H1 (cell line): ENCODE measurements at regions not wholly inside any gene's neighbourhood (a gene's known extent, or its start where the extent isn't known, plus 50 kb on each side); places are given as distances from the start of the nearest gene placed in this dataset.

Experiments
- CTCF ChIA-PET: fragments of 300-600 bp; sonication (Branson Sonifier 250); formaldehyde crosslinking; loops from one replicate; lab custom pipeline; 2021; ENCODE audit not compliant: partially characterized antibody; lab: Charles Lee
- POLR2A ChIA-PET: fragments of 300-600 bp; sonication (Branson Sonifier 250); formaldehyde crosslinking; loops from one replicate; lab custom pipeline; 2021; ENCODE audit warnings: inconsistent platforms; ENCODE audit not compliant: partially characterized antibody; lab: Charles Lee
- DNase-seq, 2 experiments: peaks; one replicate each; pipeline versions ENCODE4 v3.0.0 to v3.0.0-alpha.2; 2010 to 2022; ENCODE audit warnings: low spot score in 2 of 2, low read depth in 1 of 2, mixed read lengths in 1 of 2
- FAIRE-seq: peaks from 2 replicates; lab custom pipeline; 2011; peaks lifted over from hg19 to GRCh38; lab: Jason Lieb, UNC
- H2AFZ ChIP-seq: 2 replicates; pipeline ENCODE4 v1.8.1; 2012; ENCODE audit warnings: low read length, inconsistent platforms
- H2AK5ac ChIP-seq: 2 replicates; pipeline ENCODE4 v1.6.1; 2013; ENCODE audit warnings: low read depth, low read length
- H2BK120ac ChIP-seq: replicated peaks from 2 replicates; pipeline ENCODE3; 2013; ENCODE audit warnings: low read depth, low read length, inconsistent platforms
- H2BK12ac ChIP-seq: 2 replicates; pipeline ENCODE4 v1.6.1; 2013; ENCODE audit warnings: low read depth, low read length
- H2BK15ac ChIP-seq: 2 replicates; pipeline ENCODE4 v1.6.1; 2013; ENCODE audit warnings: low read length
- H2BK20ac ChIP-seq: 2 replicates; pipeline ENCODE4 v1.6.1; 2013; ENCODE audit warnings: low read length
- H2BK5ac ChIP-seq: 2 replicates; pipeline ENCODE4 v1.6.1; 2013; ENCODE audit warnings: low read depth, low read length
- H3K14ac ChIP-seq: 2 replicates; pipeline ENCODE4 v1.6.1; 2013; ENCODE audit warnings: inconsistent platforms; ENCODE audit not compliant: insufficient read length
- H3K18ac ChIP-seq: 2 replicates; pipeline ENCODE4 v1.6.1; 2013; ENCODE audit warnings: low read length; ENCODE audit errors: extremely low read depth
- H3K23ac ChIP-seq: 2 replicates; pipeline ENCODE4 v1.6.1; 2013; ENCODE audit warnings: inconsistent platforms; ENCODE audit not compliant: insufficient read length
- H3K23me2 ChIP-seq: 2 replicates; pipeline ENCODE4 v1.6.1; 2013; ENCODE audit warnings: low read depth, low read length
- H3K27ac ChIP-seq: 2 replicates; pipeline ENCODE4 v1.6.1; 2011; ENCODE audit warnings: low read depth, low read length, inconsistent platforms
- H3K27me3 ChIP-seq, 4 experiments: replicated peaks in 1 of 4; 1 replicate in 1 of 4; 2 replicates in 3 of 4; pipeline versions ENCODE4 v1.6.1 to v1.8.1; 2011 to 2013; ENCODE audit warnings: low read length in 3 of 4, mild to moderate bottlenecking in 3 of 4, inconsistent platforms in 2 of 4, mixed read lengths in 2 of 4, moderate library complexity in 1 of 4; ENCODE audit not compliant: control insufficient read depth in 3 of 4, insufficient read depth in 3 of 4; ENCODE audit errors: extremely low read depth in 1 of 4
- H3K36me3 ChIP-seq, 4 experiments: 2 replicates each; pipeline versions ENCODE4 v1.6.1 to v1.8.1; 2011 to 2013; ENCODE audit warnings: mild to moderate bottlenecking in 4 of 4, low read length in 3 of 4, moderate library complexity in 2 of 4, control low read depth in 1 of 4, inconsistent platforms in 1 of 4; ENCODE audit not compliant: insufficient read depth in 4 of 4, control insufficient read depth in 2 of 4
- H3K4ac ChIP-seq: replicated peaks from 2 replicates; pipeline ENCODE3; 2013; ENCODE audit warnings: low read length, low read depth, mixed read lengths, inconsistent platforms; ENCODE audit not compliant: insufficient read length
- H3K4me1 ChIP-seq, 4 experiments: replicated peaks in 1 of 4; 1 replicate in 1 of 4; 2 replicates in 3 of 4; pipeline versions ENCODE4 v1.6.1 to v1.8.1; 2011 to 2013; ENCODE audit warnings: low read length in 3 of 4, inconsistent platforms in 2 of 4, mixed read lengths in 1 of 4; ENCODE audit not compliant: insufficient read depth in 4 of 4, control insufficient read depth in 3 of 4
- H3K4me2 ChIP-seq, 2 experiments: 2 replicates each; pipeline versions ENCODE4 v1.6.1 to v1.8.1; 2011 to 2013; ENCODE audit warnings: low read depth in 2 of 2, low read length in 2 of 2, control low read depth in 1 of 2, inconsistent platforms in 1 of 2, mild to moderate bottlenecking in 1 of 2; ENCODE audit not compliant: insufficient read depth in 1 of 2
- H3K4me3 ChIP-seq, 4 experiments: fragments of 200-600, 300-600 bp in 1 of 4; sonication (generic), shearing (Covaris generic), sonication (Bioruptor Twin) in 1 of 4; 2 replicates each; pipeline versions ENCODE4 v1.5.1 to v1.8.1; 2011 to 2016; ENCODE audit warnings: low read length in 4 of 4, low read depth in 3 of 4, control low read depth in 2 of 4, inconsistent platforms in 2 of 4, mild to moderate bottlenecking in 2 of 4, mixed read lengths in 1 of 4, moderate library complexity in 1 of 4; ENCODE audit not compliant: insufficient read depth in 2 of 4; ENCODE audit errors: extremely low read depth in 1 of 4
- H3K56ac ChIP-seq: replicated peaks from 2 replicates; pipeline ENCODE3; 2013; ENCODE audit warnings: low read depth, mild to moderate bottlenecking, mixed read lengths, low read length, inconsistent platforms; ENCODE audit not compliant: insufficient read length
- H3K79me1 ChIP-seq: 2 replicates; pipeline ENCODE4 v1.6.1; 2013; ENCODE audit warnings: low read depth, low read length, control low read depth
- H3K79me2 ChIP-seq, 2 experiments: 2 replicates each; pipeline versions ENCODE4 v1.6.1 to v1.8.1; 2012 to 2013; ENCODE audit warnings: low read length in 2 of 2, mild to moderate bottlenecking in 2 of 2, inconsistent platforms in 1 of 2; ENCODE audit not compliant: insufficient read depth in 2 of 2, control insufficient read depth in 1 of 2
- H3K9ac ChIP-seq, 4 experiments: replicated peaks in 1 of 4; 1 replicate in 1 of 4; 2 replicates in 3 of 4; pipeline versions ENCODE4 v1.6.1 to v1.8.1; 2011 to 2013; ENCODE audit warnings: low read depth in 3 of 4, low read length in 3 of 4, control low read depth in 2 of 4, mild to moderate bottlenecking in 2 of 4, moderate library complexity in 2 of 4, inconsistent platforms in 1 of 4; ENCODE audit errors: extremely low read depth in 1 of 4
- H3K9me3 ChIP-seq, 2 experiments: 2 replicates each; pipeline versions ENCODE4 v1.6.1 to v1.8.1; 2012 to 2013; ENCODE audit warnings: mild to moderate bottlenecking in 2 of 2, moderate library complexity in 2 of 2, control low read depth in 1 of 2, inconsistent platforms in 1 of 2, low read depth in 1 of 2, low read length in 1 of 2, mixed read lengths in 1 of 2; ENCODE audit not compliant: insufficient read depth in 2 of 2
- H4K20me1 ChIP-seq, 2 experiments: replicated peaks in 1 of 2; 2 replicates each; pipeline versions ENCODE3 to v1.8.1; 2011 to 2013; ENCODE audit warnings: inconsistent platforms in 2 of 2, low read length in 2 of 2, mild to moderate bottlenecking in 1 of 2; ENCODE audit not compliant: insufficient read depth in 2 of 2, control insufficient read depth in 1 of 2
- H4K5ac ChIP-seq: 2 replicates; pipeline ENCODE4 v1.6.1; 2013; ENCODE audit warnings: low read length, low read depth, mixed read lengths, inconsistent platforms; ENCODE audit not compliant: insufficient read length
- H4K8ac ChIP-seq: 2 replicates; pipeline ENCODE4 v1.8.0; 2013; ENCODE audit warnings: mild to moderate bottlenecking, moderate library complexity, low read length, inconsistent platforms; ENCODE audit not compliant: insufficient read depth; ENCODE audit errors: extremely low read depth
- H4K91ac ChIP-seq: replicated peaks from 2 replicates; pipeline ENCODE3; 2013; ENCODE audit warnings: low read length, mixed read lengths, inconsistent platforms; ENCODE audit not compliant: insufficient read length
- CBX8 ChIP-seq: fragments of 300-800, 300-1000 bp; sonication (generic); IDR thresholded peaks from 2 replicates; pipeline ENCODE4 v1.7.1; 2016; ENCODE audit warnings: low read depth, low read length, borderline replicate concordance
- RFX5 ChIP-seq: IDR thresholded peaks from 2 replicates; pipeline ENCODE4 v1.6.1; 2011; ENCODE audit warnings: low read depth, low read length, improper control_type of control experiment, borderline replicate concordance
- WGBS, 2 experiments: shearing (Covaris generic) in 1 of 2; methylation state at CpG; one replicate each; pipeline versions ENCODE4 v1.1.6 to v1.1.7; 2013 to 2015; ENCODE audit warnings: low lambda C conversion rate in 2 of 2, mixed read lengths in 2 of 2, inconsistent platforms in 1 of 2, low coverage in 1 of 2, missing lambda C conversion rate in 1 of 2; ENCODE audit not compliant: insufficient replicate concordance in 2 of 2, insufficient coverage in 1 of 2, insufficient read length in 1 of 2; ENCODE audit errors: extremely low coverage in 1 of 2, missing lambda C conversion rate in 1 of 2; 5-methylcytosine and 5-hydroxymethylcytosine counted together

- no peak overlapping the region for H3K4me3 ChIP-seq
- H2BK12ac ChIP-seq, result no peak overlapping the region
- no peak for TF ChIP-seq RFX5
- no peak for TF ChIP-seq CBX8
- no peaks in the 10 kb centered on the region for H3K4me1 ChIP-seq
- H4K5ac ChIP-seq, result no peak overlapping the region
- no peaks in the 10 kb centered on the region; a peak in 1 of 4 replicates for H3K9me3 ChIP-seq
- no peak overlapping the region for H4K8ac ChIP-seq
- H3K4ac ChIP-seq, result no peak overlapping the region
- no peak overlapping the region for H2AK5ac ChIP-seq
- no peak overlapping the region for H2BK20ac ChIP-seq
- H3K27me3 ChIP-seq, result no peaks in the 10 kb centered on the region
- H3K14ac ChIP-seq, result no peak overlapping the region
- no peaks in the 10 kb centered on the region for H3K79me1 ChIP-seq
- H3K4me2 ChIP-seq, result no peak overlapping the region
- ChIA-PET CTCF (interaction anchor here (0.7 kb wide), 1 partner anchor 19 kb away, joined by 4 read pairs; no protein-coding TSS in a partner anchor), POLR2A (no interaction called here)
- no peaks in the 10 kb centered on the region for H3K23me2 ChIP-seq
- no peaks in the 10 kb centered on the region for H3K79me2 ChIP-seq
- no peak overlapping the region for H3K27ac ChIP-seq
- no peaks in the 10 kb centered on the region for H4K20me1 ChIP-seq
- H2BK5ac ChIP-seq, result no peak overlapping the region
- WGBS, 2 experiments, result 84% methylated on average over 2 of the region's 2 CpGs; no CpG with 5 or more reads in 1 of the 2 experiments
- no peak overlapping the region for H4K91ac ChIP-seq
- no peak for DNase-seq
- no peak for FAIRE-seq
- no peak overlapping the region for H2AFZ ChIP-seq
- H2BK120ac ChIP-seq, result no peak overlapping the region
- no peak overlapping the region for H2BK15ac ChIP-seq
- no peak overlapping the region for H3K56ac ChIP-seq
- no peak overlapping the region for H3K23ac ChIP-seq
- no peak overlapping the region for H3K9ac ChIP-seq
- no peak overlapping the region for H3K18ac ChIP-seq
- no peaks in the 10 kb centered on the region; a peak in 1 of 8 replicates for H3K36me3 ChIP-seq
Measured at GRCh38 chr7:33694006-33694405, 211.3 kb upstream of the BMPER start.
